Epithelial cell of proximal tubule (primary cell): ENCODE measurements at regions not wholly inside any gene's neighbourhood (a gene's known extent, or its start where the extent isn't known, plus 50 kb on each side); places are given as distances from the start of the nearest gene placed in this dataset.

Source experiments
- DNase-seq: peaks from one replicate; pipeline ENCODE4 v3.0.0-alpha.2; 2011; ENCODE audit warnings: low read depth
- H3K4me3 ChIP-seq: 2 replicates; pipeline ENCODE4 v1.5.1; 2011; ENCODE audit warnings: low read depth, mild to moderate bottlenecking, low read length
- TF ChIP-seq, protein P1 (sequence below): conservative IDR thresholded peaks from 2 replicates; pipeline ENCODE4 v1.5.1; 2012; ENCODE audit warnings: low read depth, mild to moderate bottlenecking, low read length

DNA sequence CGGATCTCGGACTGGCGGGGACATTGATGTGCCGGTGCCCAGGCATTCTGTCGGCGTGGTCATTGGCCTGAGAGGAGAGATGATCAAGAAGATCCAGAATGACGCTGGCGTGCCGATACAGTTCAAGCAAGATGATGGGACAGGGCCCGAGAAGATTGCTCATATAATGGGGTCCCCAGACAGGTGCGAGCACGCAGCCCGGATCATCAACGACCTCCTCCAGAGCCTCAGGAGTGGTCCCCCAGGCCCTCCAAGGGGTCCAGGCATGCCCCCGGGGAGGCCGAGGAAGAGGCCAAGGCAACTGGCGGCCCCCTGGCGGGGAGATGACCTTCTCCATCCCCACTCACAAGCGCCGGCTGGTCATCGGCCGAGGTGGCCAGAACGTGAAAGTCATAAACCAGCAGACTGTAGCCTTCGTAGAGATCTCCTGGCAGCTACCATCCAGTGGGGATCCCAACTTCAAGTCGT lies 106.5 kb upstream of the MTAP start:
- DNase-seq: no peak
- TF ChIP-seq, protein P1, sequence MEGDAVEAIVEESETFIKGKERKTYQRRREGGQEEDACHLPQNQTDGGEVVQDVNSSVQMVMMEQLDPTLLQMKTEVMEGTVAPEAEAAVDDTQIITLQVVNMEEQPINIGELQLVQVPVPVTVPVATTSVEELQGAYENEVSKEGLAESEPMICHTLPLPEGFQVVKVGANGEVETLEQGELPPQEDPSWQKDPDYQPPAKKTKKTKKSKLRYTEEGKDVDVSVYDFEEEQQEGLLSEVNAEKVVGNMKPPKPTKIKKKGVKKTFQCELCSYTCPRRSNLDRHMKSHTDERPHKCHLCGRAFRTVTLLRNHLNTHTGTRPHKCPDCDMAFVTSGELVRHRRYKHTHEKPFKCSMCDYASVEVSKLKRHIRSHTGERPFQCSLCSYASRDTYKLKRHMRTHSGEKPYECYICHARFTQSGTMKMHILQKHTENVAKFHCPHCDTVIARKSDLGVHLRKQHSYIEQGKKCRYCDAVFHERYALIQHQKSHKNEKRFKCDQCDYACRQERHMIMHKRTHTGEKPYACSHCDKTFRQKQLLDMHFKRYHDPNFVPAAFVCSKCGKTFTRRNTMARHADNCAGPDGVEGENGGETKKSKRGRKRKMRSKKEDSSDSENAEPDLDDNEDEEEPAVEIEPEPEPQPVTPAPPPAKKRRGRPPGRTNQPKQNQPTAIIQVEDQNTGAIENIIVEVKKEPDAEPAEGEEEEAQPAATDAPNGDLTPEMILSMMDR: no peak
- H3K4me3 ChIP-seq: no peak overlapping the region

DNA sequence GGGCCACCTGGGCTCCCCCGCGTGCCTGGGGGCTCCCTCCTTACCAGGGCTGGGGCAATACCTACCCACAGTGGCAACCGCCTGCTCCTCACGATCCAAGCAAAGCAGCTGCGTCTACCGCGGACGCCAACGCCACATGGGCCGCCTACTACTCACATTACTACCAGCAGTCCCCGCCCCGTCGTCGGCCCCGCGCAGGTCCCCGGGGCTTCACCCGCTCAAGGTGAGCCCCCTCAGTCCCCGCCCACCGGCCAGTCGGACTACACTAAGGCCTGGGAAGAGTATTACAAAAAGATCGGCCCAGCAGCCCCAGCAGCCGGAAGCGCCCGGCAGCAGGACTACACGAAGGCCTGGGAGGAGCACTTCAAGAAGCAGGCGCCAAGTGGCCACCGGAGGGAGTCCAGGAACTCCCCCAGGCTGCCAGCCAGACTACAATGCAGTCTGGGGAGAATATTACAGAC lies 106.0 kb upstream of the MTAP start:
- TF ChIP-seq, protein P1: peak; percentile 7
- no peak overlapping the region for H3K4me3 ChIP-seq
- no peak for DNase-seq

DNA sequence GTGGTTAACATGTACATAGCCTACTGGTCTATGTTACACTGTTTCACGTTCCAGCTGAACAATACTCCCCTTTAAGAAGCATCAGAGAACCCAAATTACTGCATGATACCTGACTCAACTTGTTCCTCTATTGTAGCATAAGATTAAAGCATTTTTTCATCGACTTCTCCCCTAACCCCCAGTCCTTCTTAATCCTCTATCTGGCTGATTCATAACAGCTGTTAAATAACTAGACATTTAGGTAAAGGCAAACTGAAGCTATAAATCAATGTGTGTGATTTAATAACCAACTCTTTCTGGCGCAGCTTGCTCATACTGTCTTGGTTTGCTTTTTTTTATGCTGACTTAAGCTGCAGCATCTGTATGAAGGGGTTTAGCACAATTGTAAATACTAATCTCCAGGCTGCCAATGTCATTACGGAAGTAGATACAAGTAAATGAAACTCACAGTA lies 94.2 kb upstream of the MTAP start:
- H3K4me3 ChIP-seq: no peak overlapping the region
- TF ChIP-seq, protein P1: no peak
- no peak for DNase-seq

DNA sequence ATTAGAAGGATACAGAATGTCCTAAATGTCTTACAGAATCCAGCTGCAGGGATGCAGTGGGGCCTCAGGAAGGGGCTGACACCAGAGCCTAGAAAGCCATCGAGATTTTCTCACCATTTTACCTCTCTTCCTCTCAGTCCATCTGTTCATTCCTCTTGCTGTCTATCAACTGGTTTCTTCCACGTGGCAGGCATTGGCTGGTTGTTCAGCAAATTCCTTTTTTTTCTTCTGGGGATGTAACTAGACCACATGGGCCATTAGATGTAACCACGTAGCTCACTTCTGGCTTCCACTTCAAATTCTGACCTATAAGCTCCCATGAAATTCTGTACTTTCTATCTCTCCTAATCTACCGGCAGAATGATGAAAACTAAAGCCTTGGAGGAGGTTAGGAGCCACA lies 93.6 kb upstream of the MTAP start:
- DNase-seq: no peak
- TF ChIP-seq, protein P1: no peak
- H3K4me3 ChIP-seq: no peak overlapping the region

DNA sequence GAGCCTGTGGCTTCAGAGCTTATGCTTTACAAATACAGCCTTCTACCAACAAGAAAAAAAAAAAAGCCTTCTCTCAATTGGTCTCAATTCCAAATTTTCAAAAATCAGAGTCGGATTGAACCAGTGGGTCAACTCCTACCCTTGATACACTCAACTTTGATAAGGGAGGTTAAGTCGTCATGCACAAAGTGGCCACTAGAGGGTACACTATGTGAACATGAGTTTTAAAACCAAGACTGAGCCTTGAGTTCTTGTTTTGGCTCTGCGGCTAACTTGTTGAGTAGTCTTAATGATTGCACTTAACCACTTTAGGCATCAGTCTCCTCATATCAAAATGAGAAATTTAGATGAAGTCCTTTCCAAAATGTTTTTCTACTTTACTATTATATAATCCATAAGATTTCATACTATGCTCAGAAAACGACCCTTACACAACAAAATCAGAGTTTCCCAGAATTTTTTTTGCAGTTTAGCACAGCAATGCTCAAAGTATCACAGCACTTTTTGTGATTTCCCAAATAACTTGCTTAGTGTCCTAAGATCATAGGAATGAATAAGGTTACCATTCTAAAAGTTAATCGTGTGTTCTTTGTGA lies 92.9 kb upstream of the MTAP start:
- TF ChIP-seq, protein P1: peak; percentile 90
- DNase-seq: no peak
- no peak overlapping the region for H3K4me3 ChIP-seq

DNA sequence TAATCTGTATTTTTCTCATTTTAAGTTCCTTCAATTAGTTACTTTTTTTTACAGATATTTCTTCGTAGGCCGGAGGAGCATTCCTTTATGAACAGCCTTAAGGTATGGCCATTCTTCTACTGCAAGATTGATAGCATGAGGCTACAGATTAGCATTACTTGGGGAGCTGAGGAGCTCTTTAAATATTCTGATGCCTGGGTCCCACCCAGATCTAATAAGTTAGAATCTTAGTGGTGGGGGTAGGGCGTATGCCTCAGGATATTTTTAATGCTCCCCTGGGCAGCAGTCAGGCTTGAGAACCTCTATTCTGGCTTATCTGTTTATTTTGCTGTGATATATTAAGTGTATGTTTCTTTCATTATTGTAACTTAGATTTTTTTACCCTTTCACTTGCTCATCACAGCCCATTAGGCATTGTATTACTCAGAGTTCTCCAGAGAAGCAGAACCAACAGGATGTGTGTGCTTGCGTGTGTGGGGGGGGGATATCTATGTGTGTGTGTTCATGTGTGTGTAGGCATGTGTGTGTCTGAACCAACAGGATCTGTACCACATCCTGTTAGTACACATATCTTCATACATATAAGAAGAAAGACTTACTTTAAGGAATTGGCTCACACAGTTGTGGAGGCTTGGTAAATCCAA lies 91.8 kb upstream of the MTAP start:
- DNase-seq: peak; percentile 70
- TF ChIP-seq, protein P1: no peak
- no peak overlapping the region for H3K4me3 ChIP-seq
